SHP77 treated with DMSO at 0.1 percent for 48 hours (cell line): ENCODE measurements at regions not wholly inside any gene's neighbourhood (a gene's known extent, or its start where the extent isn't known, plus 50 kb on each side); places are given as distances from the start of the nearest gene placed in this dataset.

Source experiments
- DNase-seq: peaks from one replicate; lab custom pipeline; 2025; lab: John Stamatoyannopoulos, UW

GRCh38 chr9:113787871-113788270, 88.2 kb upstream of the ZNF618 start:
- no peak for DNase-seq

GRCh38 chr9:113788616-113789330, 87.3 kb upstream of the ZNF618 start:
- no peak for DNase-seq

GRCh38 chr9:113790093-113790492, 86.0 kb upstream of the ZNF618 start:
- DNase-seq = no peak

GRCh38 chr9:113793558-113793957, 82.6 kb upstream of the ZNF618 start:
- no peak for DNase-seq

- no peak for DNase-seq
Measured at GRCh38 chr9:113794721-113795120, 81.4 kb upstream of the ZNF618 start.

GRCh38 chr9:113795811-113796392, 80.2 kb upstream of the ZNF618 start:
- DNase-seq = no peak

GRCh38 chr9:113796646-113797426, 79.3 kb upstream of the ZNF618 start:
- no peak for DNase-seq

GRCh38 chr9:113798062-113799030, 77.8 kb upstream of the ZNF618 start:
- no peak for DNase-seq

- no peak for DNase-seq
Measured at GRCh38 chr9:113800276-113800675, 75.8 kb upstream of the ZNF618 start.

- no peak for DNase-seq
Measured at GRCh38 chr9:113803811-113804589, 72.1 kb upstream of the ZNF618 start.

- DNase-seq = no peak
Measured at GRCh38 chr9:113805486-113806132, 70.5 kb upstream of the ZNF618 start.

GRCh38 chr9:113807173-113808061, 68.7 kb upstream of the ZNF618 start:
- DNase-seq = peak; percentile 17

- no peak for DNase-seq
Measured at GRCh38 chr9:113808391-113809358, 67.4 kb upstream of the ZNF618 start.

GRCh38 chr9:113817171-113817570, 58.9 kb upstream of the ZNF618 start:
- DNase-seq = no peak

GRCh38 chr9:113818391-113818790, 57.7 kb upstream of the ZNF618 start:
- DNase-seq = no peak

GRCh38 chr9:113822315-113822714, 53.8 kb upstream of the ZNF618 start:
- no peak for DNase-seq

- no peak for DNase-seq
Measured at GRCh38 chr9:113823421-113823820, 52.7 kb upstream of the ZNF618 start.
